Inflammatory macrophage treated with lipopolysaccharide for 4 hours (primary cell): ENCODE measurements at regions not wholly inside any gene's neighbourhood (a gene's known extent, or its start where the extent isn't known, plus 50 kb on each side); places are given as distances from the start of the nearest gene placed in this dataset.
"Not testable (repeated sequence)": the region's sequence is repeated elsewhere in the genome, so short reads cannot be mapped to it uniquely, and the experiment has no call there.

ENCODE experiments used
- DNase-seq: peaks from one replicate; pipeline ENCODE4 v3.0.0-alpha.2; 2020

GRCh38 chr13:79973533-79973963 is 367.4 kb downstream of the SPRY2 start:
- DNase-seq, result peak; percentile 14

GRCh38 chr13:79972066-79972569 is 368.8 kb downstream of the SPRY2 start:
- DNase-seq, result no peak

GRCh38 chr13:79966493-79966895 is 374.4 kb downstream of the SPRY2 start:
- DNase-seq, result no peak

- peak; percentile 26 for DNase-seq
These were observed 374.9 kb downstream of the SPRY2 start for GRCh38 chr13:79966059-79966458.

- DNase-seq, result no peak
These were observed 394.4 kb downstream of the SPRY2 start for GRCh38 chr13:79946556-79946955.

- peak; percentile 79 for DNase-seq
These were observed 397.4 kb downstream of the SPRY2 start for GRCh38 chr13:79943346-79944023.

- DNase-seq, result no peak
These were observed 399.2 kb downstream of the SPRY2 start for GRCh38 chr13:79941752-79942151.

- DNase-seq, result no peak
These were observed 401.2 kb downstream of the SPRY2 start for GRCh38 chr13:79939689-79940088.

- DNase-seq, result no peak
These were observed 403.1 kb downstream of the SPRY2 start for GRCh38 chr13:79937771-79938216.

GRCh38 chr13:79937311-79937710 is 403.6 kb downstream of the SPRY2 start:
- no peak for DNase-seq

- DNase-seq, result no peak
These were observed 404.4 kb downstream of the SPRY2 start for GRCh38 chr13:79936368-79937136.

- DNase-seq, result no peak
These were observed 405.8 kb downstream of the SPRY2 start for GRCh38 chr13:79935121-79935520.

- no peak for DNase-seq
These were observed 407.5 kb downstream of the SPRY2 start for GRCh38 chr13:79933389-79933788.

- no peak for DNase-seq
These were observed 408.4 kb downstream of the SPRY2 start for GRCh38 chr13:79932556-79932955.

GRCh38 chr13:79923973-79924556 is 416.9 kb downstream of the SPRY2 start:
- not testable (repeated sequence) for DNase-seq

GRCh38 chr13:79919091-79919490 is 421.8 kb downstream of the SPRY2 start:
- no peak for DNase-seq

GRCh38 chr13:79918620-79919019 is 422.3 kb downstream of the SPRY2 start:
- DNase-seq, result no peak

- no peak for DNase-seq
These were observed 423.3 kb downstream of the SPRY2 start for GRCh38 chr13:79917628-79918027.

- DNase-seq, result no peak
These were observed 425.7 kb downstream of the SPRY2 start for GRCh38 chr13:79915114-79915811.

GRCh38 chr13:79913141-79913827 is 427.6 kb downstream of the SPRY2 start:
- no peak for DNase-seq

- no peak for DNase-seq
These were observed 428.5 kb downstream of the SPRY2 start for GRCh38 chr13:79912403-79912802.

- no peak for DNase-seq
These were observed 429.9 kb downstream of the SPRY2 start for GRCh38 chr13:79910875-79911540.
